Activated CD4-positive, alpha-beta memory T cell treated with anti-CD3 and anti-CD28 coated beads, Interleukin-2, amount 10 ng/mL, durations not matched to agents 7 days and 5 days (primary cell): ENCODE measurements at regions not wholly inside any gene's neighbourhood (a gene's known extent, or its start where the extent isn't known, plus 50 kb on each side); places are given as distances from the start of the nearest gene placed in this dataset.

Experiments used
- CTCF ChIA-PET: fragments of 350-600 bp; sonication (Branson Sonifier 250); formaldehyde crosslinking; loops from one replicate; lab custom pipeline; 2021; ENCODE audit warnings: antibody characterized with exemption, inconsistent platforms; lab: Charles Lee
- POLR2A ChIA-PET: fragments of 350-600 bp; sonication (Branson Sonifier 250); formaldehyde crosslinking; loops from one replicate; lab custom pipeline; 2021; ENCODE audit warnings: antibody characterized with exemption; lab: Charles Lee
- DNase-seq: peaks from one replicate; pipeline ENCODE4 v3.0.0-alpha.2; 2020
- H3K27ac Mint-ChIP-seq: one replicate; pipeline ENCODE4 v1.8.0; 2021; ENCODE audit warnings: mild to moderate bottlenecking, mixed read lengths
- H3K27me3 Mint-ChIP-seq: one replicate; pipeline ENCODE4 v1.8.0; 2021; ENCODE audit warnings: mixed read lengths
- H3K36me3 Mint-ChIP-seq: one replicate; pipeline ENCODE4 v1.8.0; 2021; ENCODE audit warnings: low read depth, mixed read lengths
- H3K4me1 Mint-ChIP-seq: one replicate; pipeline ENCODE4 v1.8.0; 2021; ENCODE audit warnings: mixed read lengths
- H3K4me3 Mint-ChIP-seq: one replicate; pipeline ENCODE4 v1.8.0; 2021; ENCODE audit warnings: mild to moderate bottlenecking, mixed read lengths
- H3K9me3 Mint-ChIP-seq: one replicate; pipeline ENCODE4 v1.8.0; 2021; ENCODE audit warnings: mixed read lengths

DNA sequence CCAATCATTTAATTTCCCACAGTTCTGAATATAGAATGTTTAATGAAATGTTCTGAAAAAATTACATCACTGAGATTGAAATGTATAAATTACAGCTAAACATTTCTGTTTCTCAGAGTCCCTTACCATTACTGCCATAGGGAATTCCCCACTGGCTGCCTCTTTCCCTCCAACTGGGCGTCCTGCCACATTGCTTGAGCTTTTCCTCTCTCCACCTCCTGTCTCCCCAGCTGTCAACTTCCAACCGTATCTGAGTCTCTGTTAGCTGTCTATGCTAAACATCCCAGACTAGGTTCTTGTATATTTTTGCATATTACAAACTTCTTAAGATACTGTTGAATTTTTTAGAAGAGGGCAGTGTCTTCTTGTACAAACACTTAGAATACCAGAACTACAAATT, 407.3 kb upstream of the SLIT2 start:
- no peak overlapping the region for H3K27ac Mint-ChIP-seq
- DNase-seq: no peak
- ChIA-PET POLR2A (no interaction called here), CTCF (no interaction called here)
- no peaks in the 10 kb centered on the region for H3K27me3 Mint-ChIP-seq
- H3K4me3 Mint-ChIP-seq: no peak overlapping the region
- H3K9me3 Mint-ChIP-seq: peaks cover 4% of the 10 kb centered on the region
- no peaks in the 10 kb centered on the region for H3K4me1 Mint-ChIP-seq
- H3K36me3 Mint-ChIP-seq: no peaks in the 10 kb centered on the region

DNA sequence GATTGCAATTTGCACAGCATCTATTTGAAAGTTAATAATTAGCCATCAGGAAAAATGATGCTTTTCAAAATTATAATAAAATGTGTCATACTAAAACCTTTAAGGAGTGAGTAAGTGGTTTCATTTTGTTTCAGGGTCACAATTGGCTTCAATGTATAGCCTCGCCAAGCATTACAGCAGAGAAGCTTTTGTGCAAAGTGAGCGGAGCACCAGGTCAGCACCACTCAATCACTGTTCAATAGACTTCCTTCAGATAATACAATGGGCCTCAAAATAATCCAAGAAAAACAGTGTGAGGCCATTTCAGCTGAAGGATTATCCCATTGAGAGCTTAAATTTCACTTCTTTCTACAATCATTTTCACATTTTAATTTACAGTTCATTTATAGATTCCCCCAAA, 409.2 kb upstream of the SLIT2 start:
- DNase-seq: no peak
- POLR2A ChIA-PET: no interaction called here
- peaks cover 4% of the 10 kb centered on the region for H3K9me3 Mint-ChIP-seq
- H3K36me3 Mint-ChIP-seq: no peaks in the 10 kb centered on the region
- H3K27me3 Mint-ChIP-seq: no peaks in the 10 kb centered on the region
- no peak overlapping the region for H3K4me3 Mint-ChIP-seq
- no peak overlapping the region for H3K27ac Mint-ChIP-seq
- H3K4me1 Mint-ChIP-seq: no peaks in the 10 kb centered on the region
- CTCF ChIA-PET: no interaction called here

DNA sequence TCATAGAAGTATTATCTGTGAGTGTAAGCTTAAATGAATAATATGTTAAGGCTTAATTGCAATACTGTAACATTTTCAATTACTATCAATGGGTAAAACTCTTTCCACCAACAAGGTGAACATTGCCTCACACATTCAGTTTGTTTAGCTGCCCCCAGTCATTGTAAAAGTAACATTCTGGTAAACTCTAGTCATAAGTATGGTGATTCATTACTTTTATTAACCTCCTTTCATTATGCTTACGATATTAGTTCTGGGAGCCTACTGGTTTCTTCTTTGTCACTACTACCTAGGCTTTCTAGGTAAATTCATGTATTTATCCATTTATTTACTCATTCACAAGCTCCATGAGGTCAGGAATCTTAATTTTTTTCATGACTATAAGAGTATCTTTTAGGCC, 412.8 kb upstream of the SLIT2 start:
- no peak for DNase-seq
- no peak overlapping the region for H3K27ac Mint-ChIP-seq
- CTCF ChIA-PET: no interaction called here
- H3K4me1 Mint-ChIP-seq: no peaks in the 10 kb centered on the region
- no peaks in the 10 kb centered on the region for H3K36me3 Mint-ChIP-seq
- no peaks in the 10 kb centered on the region for H3K27me3 Mint-ChIP-seq
- H3K9me3 Mint-ChIP-seq: peaks cover 4% of the 10 kb centered on the region
- POLR2A ChIA-PET: no interaction called here
- H3K4me3 Mint-ChIP-seq: no peak overlapping the region

DNA sequence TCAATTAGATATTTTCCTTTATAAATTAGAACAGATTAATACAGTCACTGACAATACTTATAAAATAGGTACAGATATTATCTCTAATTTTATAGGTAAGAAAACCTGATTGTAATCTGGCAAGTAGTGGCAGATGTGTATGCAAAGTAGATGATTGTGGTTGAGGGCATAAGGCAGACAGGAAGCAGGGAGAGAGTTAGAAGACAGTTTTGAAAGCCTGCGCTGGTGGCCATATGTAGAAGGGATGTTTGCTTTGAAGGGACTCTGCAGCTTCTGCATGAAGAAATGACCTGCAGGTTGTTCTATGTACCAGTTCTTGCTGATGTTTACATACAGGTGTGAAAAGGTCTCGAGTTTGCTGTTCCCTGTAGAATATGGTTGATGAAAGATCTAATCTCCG, 416.3 kb upstream of the SLIT2 start:
- Mint-ChIP-seq H3K27me3 (no peaks in the 10 kb centered on the region), H3K4me1 (no peaks in the 10 kb centered on the region), H3K36me3 (no peaks in the 10 kb centered on the region), H3K4me3 (no peak overlapping the region), H3K9me3 (peaks cover 1% of the 10 kb centered on the region), H3K27ac (no peak overlapping the region)
- ChIA-PET POLR2A (no interaction called here), CTCF (no interaction called here)
- DNase-seq: no peak

DNA sequence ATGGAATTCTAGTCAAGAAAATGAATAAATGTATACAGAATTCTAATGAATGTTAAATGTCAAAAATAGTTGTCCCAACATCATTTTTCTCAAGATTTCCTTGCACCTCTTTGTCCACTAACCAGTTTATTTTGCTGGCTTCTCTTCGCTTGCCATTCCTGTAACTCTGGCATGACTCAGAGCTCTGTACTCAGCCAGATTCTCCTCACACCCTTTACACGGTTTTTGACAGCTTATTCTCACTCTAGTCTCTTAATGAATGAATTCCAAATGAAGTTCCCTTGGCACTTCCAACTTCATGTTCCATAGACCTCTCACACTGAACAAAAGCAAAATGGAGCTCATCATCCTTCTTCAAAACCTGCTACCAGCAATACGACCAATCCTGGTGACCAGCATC, 419.3 kb upstream of the SLIT2 start:
- Mint-ChIP-seq H3K27me3 (no peaks in the 10 kb centered on the region), H3K27ac (no peak overlapping the region), H3K36me3 (no peaks in the 10 kb centered on the region), H3K9me3 (peaks cover 3% of the 10 kb centered on the region), H3K4me3 (no peak overlapping the region), H3K4me1 (no peaks in the 10 kb centered on the region)
- POLR2A ChIA-PET: no interaction called here
- CTCF ChIA-PET: no interaction called here
- no peak for DNase-seq

DNA sequence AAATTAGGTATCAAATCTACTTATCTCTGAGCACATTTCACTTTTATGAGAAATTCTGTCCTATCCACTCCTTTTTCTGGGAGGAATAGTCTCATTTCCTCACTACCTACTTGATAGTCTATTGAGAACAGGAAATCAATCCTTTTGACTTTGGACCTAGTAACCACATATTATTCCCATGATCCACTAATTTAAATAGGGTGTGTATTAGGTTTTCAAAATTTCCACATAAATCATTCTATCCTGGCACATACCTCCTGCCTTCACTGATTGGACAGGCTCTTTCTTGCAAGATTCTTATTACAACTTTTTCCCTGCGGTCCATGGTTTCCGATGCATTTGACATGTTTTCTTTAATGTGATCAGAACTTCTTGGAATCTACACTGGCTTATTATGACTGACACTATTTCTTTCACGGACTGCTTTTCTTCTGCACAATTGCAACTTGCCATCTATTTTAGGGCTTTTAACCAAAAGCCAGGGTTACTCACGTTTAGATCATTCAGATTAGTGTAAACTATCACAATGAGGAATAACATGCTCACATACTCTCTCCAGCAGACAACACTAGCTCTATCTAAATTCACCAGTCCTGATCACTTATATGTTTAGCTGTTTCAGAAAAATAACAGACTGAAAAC, 419.9 kb upstream of the SLIT2 start:
- Mint-ChIP-seq H3K27me3 (no peaks in the 10 kb centered on the region), H3K4me1 (no peaks in the 10 kb centered on the region), H3K36me3 (no peaks in the 10 kb centered on the region), H3K4me3 (no peak overlapping the region), H3K9me3 (peaks cover 3% of the 10 kb centered on the region), H3K27ac (no peak overlapping the region)
- ChIA-PET CTCF (no interaction called here), POLR2A (no interaction called here)
- DNase-seq: no peak

DNA sequence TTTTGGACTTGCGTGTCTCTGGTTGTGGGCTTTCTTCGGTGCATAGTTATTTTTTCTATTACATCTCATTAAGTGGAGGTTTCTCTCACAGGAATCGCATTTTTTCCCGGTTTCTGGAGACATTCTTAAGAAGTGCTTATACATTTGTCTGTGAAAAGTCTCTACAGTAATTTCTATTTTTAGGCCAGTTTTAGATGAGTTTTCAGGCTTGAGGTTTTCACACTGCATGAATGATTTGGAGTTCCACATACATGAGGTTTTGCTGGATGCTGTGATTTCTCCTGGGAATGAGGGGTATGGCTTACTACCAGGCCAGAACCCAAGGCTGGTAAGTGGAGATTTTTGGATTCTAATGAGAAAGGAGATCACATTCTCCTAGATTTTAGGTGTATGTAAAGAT, 422.6 kb upstream of the SLIT2 start:
- no peak overlapping the region for H3K27ac Mint-ChIP-seq
- H3K9me3 Mint-ChIP-seq: peaks cover 5% of the 10 kb centered on the region
- CTCF ChIA-PET: no interaction called here
- no peaks in the 10 kb centered on the region for H3K27me3 Mint-ChIP-seq
- H3K4me3 Mint-ChIP-seq: no peak overlapping the region
- H3K36me3 Mint-ChIP-seq: no peaks in the 10 kb centered on the region
- DNase-seq: no peak
- H3K4me1 Mint-ChIP-seq: no peaks in the 10 kb centered on the region
- POLR2A ChIA-PET: no interaction called here

DNA sequence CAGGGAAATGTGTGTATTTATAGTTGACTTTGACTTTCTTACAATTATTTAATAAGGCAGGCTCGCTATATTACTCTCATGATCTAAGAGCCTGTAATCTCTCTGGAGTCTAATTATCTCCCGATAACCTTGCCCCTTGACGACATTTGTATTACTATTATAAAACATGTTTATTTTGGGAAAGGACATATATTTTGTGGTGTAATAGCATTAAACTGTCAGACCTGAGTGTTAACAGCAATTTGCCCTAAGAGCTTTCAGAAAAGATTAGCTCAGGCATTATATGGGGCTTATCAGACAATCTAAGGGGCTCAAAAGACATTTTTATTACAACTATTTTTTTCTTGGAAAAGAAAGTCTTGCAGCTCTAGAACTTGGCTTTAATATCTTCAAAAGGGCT, 427.9 kb upstream of the SLIT2 start:
- Mint-ChIP-seq H3K27ac (no peak overlapping the region), H3K36me3 (no peaks in the 10 kb centered on the region), H3K4me3 (no peak overlapping the region), H3K27me3 (no peaks in the 10 kb centered on the region), H3K9me3 (peaks cover 7% of the 10 kb centered on the region), H3K4me1 (no peaks in the 10 kb centered on the region)
- ChIA-PET CTCF (no interaction called here), POLR2A (no interaction called here)
- no peak for DNase-seq

DNA sequence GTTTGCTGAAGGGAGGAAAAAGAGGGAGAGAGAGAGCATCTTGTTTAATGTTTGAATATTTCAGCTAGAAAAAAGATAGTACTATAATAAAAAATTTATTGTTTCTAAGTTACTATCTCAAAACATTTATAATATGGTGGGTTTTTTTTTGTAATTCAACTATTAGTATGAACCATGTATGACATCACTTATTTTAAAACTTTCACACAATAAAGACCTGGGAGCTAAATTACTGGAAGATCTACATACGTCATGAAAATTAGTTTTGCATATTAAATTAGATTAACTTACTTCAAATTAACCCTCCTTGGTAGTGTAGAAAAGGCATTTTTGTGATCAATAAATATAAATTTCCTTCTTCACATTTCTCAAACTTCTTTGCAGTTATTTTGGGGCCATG, 432.0 kb upstream of the SLIT2 start:
- H3K27ac Mint-ChIP-seq: no peak overlapping the region

DNA sequence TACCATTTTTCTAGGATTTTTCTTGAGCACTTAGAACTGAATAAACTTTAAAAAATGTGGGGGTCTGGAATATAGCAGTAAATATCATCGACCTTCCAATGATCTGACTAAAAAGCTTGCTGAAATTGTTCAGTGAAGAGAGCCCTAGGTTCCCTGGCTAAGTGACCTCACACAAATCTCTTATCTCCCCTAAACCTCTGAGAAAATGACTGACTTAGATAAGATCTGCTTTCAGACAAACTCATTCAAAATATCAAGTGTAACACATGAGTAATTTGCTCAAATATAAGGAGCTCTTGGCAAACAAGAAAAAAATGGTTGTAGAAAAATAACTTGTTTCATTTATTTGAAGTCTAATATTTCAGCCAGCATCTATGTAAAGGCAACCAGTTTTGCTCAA, 441.7 kb upstream of the SLIT2 start:
- ChIA-PET POLR2A (no interaction called here), CTCF (no interaction called here)
- no peak overlapping the region for H3K4me3 Mint-ChIP-seq

More for the DNA sequence above, 432.0 kb upstream of the SLIT2 start:
- H3K9me3 Mint-ChIP-seq: peaks cover 4% of the 10 kb centered on the region
- CTCF ChIA-PET: no interaction called here
- H3K4me1 Mint-ChIP-seq: no peaks in the 10 kb centered on the region
- H3K27me3 Mint-ChIP-seq: no peaks in the 10 kb centered on the region
- DNase-seq: no peak
- POLR2A ChIA-PET: no interaction called here
- H3K36me3 Mint-ChIP-seq: no peaks in the 10 kb centered on the region
- no peak overlapping the region for H3K4me3 Mint-ChIP-seq

DNA sequence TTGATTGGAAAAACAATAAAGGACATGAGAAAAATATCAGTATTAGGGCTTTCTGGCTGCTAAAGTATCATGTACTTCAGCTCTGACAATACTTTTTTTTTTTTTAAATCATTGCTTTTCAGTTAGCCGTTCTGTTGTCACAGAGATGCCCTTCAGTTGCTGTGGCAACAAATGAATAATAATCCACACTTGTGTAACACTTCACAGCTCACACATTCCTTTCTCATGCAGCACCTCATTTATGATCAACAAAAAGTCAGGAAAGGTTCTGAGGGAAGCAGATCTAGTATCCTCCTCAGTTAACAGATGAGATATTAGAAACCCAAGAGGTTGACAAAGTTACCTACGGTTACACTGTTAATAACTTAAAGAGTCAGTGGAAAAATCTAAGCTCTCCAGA, 444.2 kb upstream of the SLIT2 start:
- ChIA-PET CTCF (no interaction called here), POLR2A (no interaction called here)
- H3K27ac Mint-ChIP-seq: no peak overlapping the region
- H3K4me1 Mint-ChIP-seq: no peaks in the 10 kb centered on the region
- no peak for DNase-seq
- H3K4me3 Mint-ChIP-seq: no peak overlapping the region
- peaks cover 5% of the 10 kb centered on the region for H3K9me3 Mint-ChIP-seq
- no peaks in the 10 kb centered on the region for H3K27me3 Mint-ChIP-seq
- no peaks in the 10 kb centered on the region for H3K36me3 Mint-ChIP-seq

More for the DNA sequence above, 441.7 kb upstream of the SLIT2 start:
- H3K9me3 Mint-ChIP-seq: peaks cover 2% of the 10 kb centered on the region
- H3K27me3 Mint-ChIP-seq: no peaks in the 10 kb centered on the region
- no peaks in the 10 kb centered on the region for H3K4me1 Mint-ChIP-seq
- H3K36me3 Mint-ChIP-seq: no peaks in the 10 kb centered on the region
- no peak for DNase-seq
- no peak overlapping the region for H3K27ac Mint-ChIP-seq

DNA sequence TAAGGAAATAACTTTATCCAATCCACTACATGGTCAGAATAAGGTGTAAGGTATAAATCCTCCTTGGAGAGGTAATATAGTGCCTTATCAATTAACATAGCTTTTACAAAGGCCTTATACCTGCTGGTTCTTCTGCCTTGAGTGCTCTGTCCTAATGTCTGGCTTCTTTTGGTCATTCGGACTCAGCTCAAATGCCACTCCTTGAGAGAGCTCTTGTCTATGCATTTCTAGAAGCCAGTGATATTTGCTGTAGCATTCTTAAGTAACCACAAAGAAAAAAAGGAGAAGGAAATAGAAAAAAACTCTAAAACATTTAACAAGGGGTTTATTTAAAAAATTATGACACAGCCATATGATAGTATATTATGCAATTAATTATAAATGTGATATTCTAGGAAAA, 444.8 kb upstream of the SLIT2 start:
- Mint-ChIP-seq H3K9me3 (peaks cover 5% of the 10 kb centered on the region), H3K27ac (no peak overlapping the region), H3K36me3 (no peaks in the 10 kb centered on the region), H3K4me1 (no peaks in the 10 kb centered on the region), H3K27me3 (no peaks in the 10 kb centered on the region), H3K4me3 (no peak overlapping the region)
- POLR2A ChIA-PET: no interaction called here
- CTCF ChIA-PET: no interaction called here
- DNase-seq: no peak

DNA sequence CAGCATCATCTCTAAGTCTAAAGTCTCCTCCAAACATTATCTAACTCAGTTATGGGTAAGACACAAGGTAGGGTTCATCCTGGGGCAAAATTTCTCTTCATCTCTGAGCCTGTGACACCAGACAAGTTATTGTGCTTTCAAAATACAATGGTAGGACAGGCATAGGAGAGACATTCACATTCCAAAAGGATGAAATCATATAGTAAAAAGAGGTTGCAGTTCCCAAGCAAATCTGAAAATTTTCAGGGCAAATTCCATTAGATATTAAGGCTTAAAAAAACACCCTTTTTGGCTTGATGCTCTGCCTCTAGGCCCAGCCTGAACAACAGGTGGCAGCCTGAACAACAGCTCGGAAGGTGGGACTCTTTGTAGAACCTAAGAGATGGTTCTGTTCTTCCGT, 448.3 kb upstream of the SLIT2 start:
- POLR2A ChIA-PET: no interaction called here
- no peak overlapping the region for H3K4me3 Mint-ChIP-seq

DNA sequence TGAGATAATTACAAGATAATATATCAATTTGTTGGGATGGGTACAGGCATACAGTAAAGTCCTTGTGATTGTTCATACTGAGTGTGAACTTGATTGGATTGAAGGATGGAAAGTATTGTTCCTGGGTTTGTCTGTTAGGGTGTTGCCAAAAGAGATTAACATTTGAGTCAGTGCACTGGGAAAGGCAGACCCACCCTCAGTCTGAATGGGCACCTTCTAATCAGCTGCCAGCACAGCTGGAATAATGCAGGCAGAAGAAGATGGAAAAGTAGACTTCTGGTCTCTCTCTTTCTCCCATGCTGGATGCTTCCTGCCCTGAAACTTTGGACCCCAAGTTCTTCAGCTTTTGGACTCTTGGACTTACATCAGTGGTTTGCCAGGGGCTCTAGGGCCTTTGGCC, 457.9 kb upstream of the SLIT2 start:
- H3K4me1 Mint-ChIP-seq: no peaks in the 10 kb centered on the region

More for the DNA sequence above, 448.3 kb upstream of the SLIT2 start:
- Mint-ChIP-seq H3K36me3 (no peaks in the 10 kb centered on the region), H3K9me3 (peaks cover 5% of the 10 kb centered on the region), H3K4me1 (no peaks in the 10 kb centered on the region), H3K27ac (no peak overlapping the region), H3K27me3 (no peaks in the 10 kb centered on the region)
- DNase-seq: no peak
- CTCF ChIA-PET: no interaction called here

More for the DNA sequence above, 457.9 kb upstream of the SLIT2 start:
- Mint-ChIP-seq H3K36me3 (no peaks in the 10 kb centered on the region), H3K4me3 (no peak overlapping the region), H3K9me3 (peaks cover 18% of the 10 kb centered on the region), H3K27ac (no peak overlapping the region), H3K27me3 (no peaks in the 10 kb centered on the region)
- DNase-seq: no peak
- CTCF ChIA-PET: no interaction called here
- POLR2A ChIA-PET: no interaction called here
